SK-N-SH (cell line): ENCODE measurements at regions not wholly inside any gene's neighbourhood (a gene's known extent, or its start where the extent isn't known, plus 50 kb on each side); places are given as distances from the start of the nearest gene placed in this dataset.

Experiments used
- CTCF ChIA-PET: fragments of 300-600, 350-600 bp; formaldehyde crosslinking; extraction: SDS; loops from one replicate; lab custom pipeline; 2021; lab: Yijun Ruan, JAX
- POLR2A ChIA-PET: fragments of 350-600 bp; sonication (Branson Sonifier 250); formaldehyde crosslinking; extraction: SDS; loops from one replicate; lab custom pipeline; 2020; ENCODE audit warnings: antibody characterized with exemption, inconsistent platforms; lab: Yijun Ruan, JAX
- DNase-seq: peaks from one replicate; pipeline ENCODE4 v3.0.0; 2012
- H2AFZ ChIP-seq: fragments of 200-600 bp; sonication (generic); 2 replicates; pipeline ENCODE4 v1.8.1; 2016; ENCODE audit warnings: antibody characterized with exemption, mild to moderate bottlenecking, low read depth
- H3F3A ChIP-seq: fragments of 200-600 bp; sonication (generic); replicated peaks from 2 replicates; pipeline ENCODE3; 2016; ENCODE audit warnings: antibody characterized with exemption, mild to moderate bottlenecking; ENCODE audit not compliant: insufficient read depth
- H3K27ac ChIP-seq, 2 experiments: fragments of 200-500 bp in 1 of 2; fragments of 200-600 bp in 1 of 2; sonication (Bioruptor generic) in 1 of 2; sonication (generic), shearing (Covaris generic) in 1 of 2; 2 replicates each; pipeline versions ENCODE4 v1.5.1 to v1.6.1; 2014 to 2016; ENCODE audit warnings: low read depth in 2 of 2, inconsistent platforms in 1 of 2, low read length in 1 of 2, mild to moderate bottlenecking in 1 of 2, mixed read lengths in 1 of 2
- H3K27me3 ChIP-seq: fragments of 200-600 bp; sonication (generic), shearing (Covaris generic); 2 replicates; pipeline ENCODE4 v1.6.1; 2016; ENCODE audit warnings: mixed run types; ENCODE audit not compliant: insufficient read depth
- H3K36me3 ChIP-seq, 2 experiments: fragments of 200-500 bp in 1 of 2; fragments of 200-600 bp in 1 of 2; sonication (Bioruptor generic) in 1 of 2; sonication (generic) in 1 of 2; replicated peaks in 1 of 2; 2 replicates each; pipeline versions ENCODE3 to v1.5.1; 2014 to 2016; ENCODE audit warnings: low read length in 1 of 2, mild to moderate bottlenecking in 1 of 2; ENCODE audit not compliant: insufficient read depth in 2 of 2, control insufficient read depth in 1 of 2
- H3K4me1 ChIP-seq, 2 experiments: fragments of 200-500 bp in 1 of 2; fragments of 200-600 bp in 1 of 2; sonication (Bioruptor generic) in 1 of 2; sonication (generic), shearing (Covaris generic) in 1 of 2; 2 replicates each; pipeline versions ENCODE4 v1.5.1 to v1.6.1; 2014 to 2016; ENCODE audit warnings: low read depth in 1 of 2, low read length in 1 of 2, mixed run types in 1 of 2; ENCODE audit not compliant: insufficient read depth in 2 of 2, control insufficient read depth in 1 of 2
- H3K4me2 ChIP-seq: fragments of 200-600 bp; sonication (generic), shearing (Covaris generic); 2 replicates; pipeline ENCODE4 v1.6.1; 2017; ENCODE audit warnings: mixed run types
- H3K4me3 ChIP-seq, 2 experiments: fragments of 200-500 bp in 1 of 2; fragments of 200-600 bp in 1 of 2; sonication (Bioruptor generic) in 1 of 2; sonication (generic), shearing (Covaris generic) in 1 of 2; 2 replicates each; pipeline versions ENCODE4 v1.5.1 to v1.8.1; 2014 to 2016; ENCODE audit warnings: low read depth in 2 of 2, inconsistent platforms in 1 of 2, low read length in 1 of 2, mild to moderate bottlenecking in 1 of 2, mixed read lengths in 1 of 2, moderate library complexity in 1 of 2
- H3K79me2 ChIP-seq: fragments of 200-600 bp; sonication (generic); 2 replicates; pipeline ENCODE4 v1.8.1; 2017; ENCODE audit warnings: mild to moderate bottlenecking; ENCODE audit not compliant: insufficient read depth
- H3K9ac ChIP-seq: fragments of 200-600 bp; sonication (generic); 2 replicates; pipeline ENCODE4 v1.6.1; 2017; ENCODE audit warnings: mixed run types
- H3K9me2 ChIP-seq: fragments of 200-600 bp; sonication (generic); 2 replicates; pipeline ENCODE4 v1.6.1; 2017; ENCODE audit warnings: mixed run types
- H3K9me3 ChIP-seq: fragments of 200-600 bp; sonication (generic); 2 replicates; pipeline ENCODE4 v1.6.1; 2017; ENCODE audit warnings: mixed run types, mild to moderate bottlenecking, moderate library complexity
- H4K20me1 ChIP-seq: fragments of 200-600 bp; sonication (generic); 2 replicates; pipeline ENCODE4 v1.6.1; 2017; ENCODE audit warnings: mild to moderate bottlenecking, mixed run types; ENCODE audit not compliant: insufficient read depth
- CHD2 ChIP-seq: fragments of 150-350 bp; IDR thresholded peaks from 2 replicates; pipeline ENCODE4 v1.6.1; 2018; ENCODE audit warnings: low read length; ENCODE audit not compliant: partially characterized antibody
- ELF1 ChIP-seq: IDR thresholded peaks from 2 replicates; pipeline ENCODE4 v1.4.0; 2012
- EZH2phosphoT487 ChIP-seq: fragments of 200-600 bp; sonication (generic); IDR thresholded peaks from 2 replicates; pipeline ENCODE4 v1.6.1; 2017; ENCODE audit warnings: low read depth, mixed run types, mild to moderate bottlenecking, antibody characterized with exemption, moderate library complexity, borderline replicate concordance
- FOSL2 ChIP-seq: IDR thresholded peaks from 2 replicates; pipeline ENCODE4 v1.4.0; 2012; ENCODE audit warnings: low read depth, mild to moderate bottlenecking, moderate library complexity, borderline replicate concordance
- FOXM1 ChIP-seq: IDR thresholded peaks from 2 replicates; pipeline ENCODE4 v1.4.0; 2012; ENCODE audit warnings: low read depth, mild to moderate bottlenecking
- GATA2 ChIP-seq: sonication (generic); formaldehyde crosslinking; IDR thresholded peaks from 2 replicates; pipeline ENCODE4 v1.5.0; 2020; ENCODE audit warnings: mild to moderate bottlenecking, missing genetic modification reagents
- JUND ChIP-seq: IDR thresholded peaks from 2 replicates; pipeline ENCODE4 v1.4.0; 2012
- MEF2A ChIP-seq: IDR thresholded peaks from 2 replicates; pipeline ENCODE4 v1.4.0; 2012; ENCODE audit warnings: low read depth, borderline replicate concordance
- NFIC ChIP-seq: IDR thresholded peaks from 2 replicates; pipeline ENCODE4 v1.4.0; 2012; ENCODE audit warnings: borderline replicate concordance
- POLR2AphosphoS5 ChIP-seq: IDR thresholded peaks from 2 replicates; pipeline ENCODE4 v1.6.1; 2012; ENCODE audit warnings: low read depth, low read length
- RAD21 ChIP-seq: IDR thresholded peaks from 2 replicates; pipeline ENCODE4 v1.6.1; 2012; ENCODE audit warnings: mild to moderate bottlenecking, low read length
- RFX5 ChIP-seq: IDR thresholded peaks from 2 replicates; pipeline ENCODE4 v1.6.1; 2012; ENCODE audit warnings: mild to moderate bottlenecking, improper control_type of control experiment, low read length
- RXRA ChIP-seq: IDR thresholded peaks from 2 replicates; pipeline ENCODE4 v1.4.0; 2012; ENCODE audit warnings: low read depth, mild to moderate bottlenecking, borderline replicate concordance
- SIN3A ChIP-seq: IDR thresholded peaks from 2 replicates; pipeline ENCODE4 v1.6.1; 2012; ENCODE audit warnings: low read depth, mild to moderate bottlenecking, low read length, moderate library complexity, borderline replicate concordance
- SMC3 ChIP-seq: IDR thresholded peaks from 2 replicates; pipeline ENCODE4 v1.6.1; 2012; ENCODE audit warnings: low read depth, low read length, improper control_type of control experiment
- TAF1 ChIP-seq: IDR thresholded peaks from 2 replicates; pipeline ENCODE4 v1.6.1; 2012; ENCODE audit warnings: low read depth, mild to moderate bottlenecking, low read length, moderate library complexity, borderline replicate concordance
- TCF12 ChIP-seq: IDR thresholded peaks from 2 replicates; pipeline ENCODE4 v1.4.0; 2012
- YY1 ChIP-seq: IDR thresholded peaks from 2 replicates; pipeline ENCODE4 v1.4.0; 2012; ENCODE audit warnings: low read depth, mild to moderate bottlenecking
- WGBS: methylation state at CpG from one replicate; pipeline ENCODE4 v1.1.6; 2017; ENCODE audit warnings: low lambda C conversion rate; 5-methylcytosine and 5-hydroxymethylcytosine counted together
- TF ChIP-seq, protein P1 (sequence below): IDR thresholded peaks from 2 replicates; pipeline ENCODE4 v1.4.0; 2012; ENCODE audit warnings: low read depth, borderline replicate concordance
- TF ChIP-seq, protein P2 (sequence below): fragments of 150-350 bp; IDR thresholded peaks from 2 replicates; pipeline ENCODE4 v1.6.1; 2016; ENCODE audit warnings: mild to moderate bottlenecking, low read depth, low read length
- TF ChIP-seq, protein P3 (sequence below): IDR thresholded peaks from 2 replicates; pipeline ENCODE4; 2012
- TF ChIP-seq, protein P4 (sequence below): IDR thresholded peaks from 2 replicates; pipeline ENCODE4 v1.4.0; 2012; ENCODE audit warnings: low read depth, borderline replicate concordance

DNA sequence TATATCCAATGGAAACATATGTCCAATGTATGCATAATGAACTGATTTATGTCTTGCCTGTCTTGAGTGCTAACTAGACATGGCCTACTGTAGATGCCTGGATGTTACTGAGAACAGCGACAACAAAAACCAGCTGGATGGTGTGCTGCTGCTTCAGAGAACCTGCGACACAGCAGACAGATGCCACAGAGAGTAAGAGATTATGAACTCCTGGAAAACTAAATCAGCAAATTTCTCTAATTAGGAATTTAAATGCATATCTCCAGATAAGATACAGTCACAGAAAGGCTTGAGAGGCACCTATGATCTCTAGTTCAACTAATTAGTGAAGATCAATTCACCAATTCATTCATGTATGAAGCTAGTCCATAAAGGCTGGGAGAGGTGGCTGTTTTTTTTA lies 1508.0 kb upstream of the TENM4 start:
- no peaks in the 10 kb centered on the region for H3F3A ChIP-seq
- no peaks in the 10 kb centered on the region for H3K27me3 ChIP-seq
- H2AFZ ChIP-seq, result no peak overlapping the region
- POLR2A ChIA-PET, result no interaction called here
- DNase-seq, result no peak
- H3K36me3 ChIP-seq, result no peaks in the 10 kb centered on the region
- no peak overlapping the region for H3K4me2 ChIP-seq
- 79% methylated on average over 2 of the region's 2 CpGs for WGBS
- no peak overlapping the region for H3K9ac ChIP-seq
- CTCF ChIA-PET, result no interaction called here
- no peaks in the 10 kb centered on the region for H3K9me3 ChIP-seq
- no peak overlapping the region for H3K27ac ChIP-seq
- H3K79me2 ChIP-seq, result no peaks in the 10 kb centered on the region
- no peaks in the 10 kb centered on the region for H4K20me1 ChIP-seq
- no peaks in the 10 kb centered on the region for H3K4me1 ChIP-seq
- no peaks in the 10 kb centered on the region for H3K9me2 ChIP-seq
- TF ChIP-seq ELF1 (no peak), FOSL2 (no peak), SMC3 (no peak), RFX5 (no peak), EZH2phosphoT487 (no peak), SIN3A (no peak), RXRA (no peak), JUND (no peak), FOXM1 (no peak), TCF12 (no peak), MEF2A (no peak), NFIC (no peak), GATA2 (CRISPR knock-in tag) (no peak), YY1 (no peak)
- TF ChIP-seq, protein P1, sequence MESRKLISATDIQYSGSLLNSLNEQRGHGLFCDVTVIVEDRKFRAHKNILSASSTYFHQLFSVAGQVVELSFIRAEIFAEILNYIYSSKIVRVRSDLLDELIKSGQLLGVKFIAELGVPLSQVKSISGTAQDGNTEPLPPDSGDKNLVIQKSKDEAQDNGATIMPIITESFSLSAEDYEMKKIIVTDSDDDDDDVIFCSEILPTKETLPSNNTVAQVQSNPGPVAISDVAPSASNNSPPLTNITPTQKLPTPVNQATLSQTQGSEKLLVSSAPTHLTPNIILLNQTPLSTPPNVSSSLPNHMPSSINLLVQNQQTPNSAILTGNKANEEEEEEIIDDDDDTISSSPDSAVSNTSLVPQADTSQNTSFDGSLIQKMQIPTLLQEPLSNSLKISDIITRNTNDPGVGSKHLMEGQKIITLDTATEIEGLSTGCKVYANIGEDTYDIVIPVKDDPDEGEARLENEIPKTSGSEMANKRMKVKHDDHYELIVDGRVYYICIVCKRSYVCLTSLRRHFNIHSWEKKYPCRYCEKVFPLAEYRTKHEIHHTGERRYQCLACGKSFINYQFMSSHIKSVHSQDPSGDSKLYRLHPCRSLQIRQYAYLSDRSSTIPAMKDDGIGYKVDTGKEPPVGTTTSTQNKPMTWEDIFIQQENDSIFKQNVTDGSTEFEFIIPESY, result no peak
- TF ChIP-seq, protein P2, sequence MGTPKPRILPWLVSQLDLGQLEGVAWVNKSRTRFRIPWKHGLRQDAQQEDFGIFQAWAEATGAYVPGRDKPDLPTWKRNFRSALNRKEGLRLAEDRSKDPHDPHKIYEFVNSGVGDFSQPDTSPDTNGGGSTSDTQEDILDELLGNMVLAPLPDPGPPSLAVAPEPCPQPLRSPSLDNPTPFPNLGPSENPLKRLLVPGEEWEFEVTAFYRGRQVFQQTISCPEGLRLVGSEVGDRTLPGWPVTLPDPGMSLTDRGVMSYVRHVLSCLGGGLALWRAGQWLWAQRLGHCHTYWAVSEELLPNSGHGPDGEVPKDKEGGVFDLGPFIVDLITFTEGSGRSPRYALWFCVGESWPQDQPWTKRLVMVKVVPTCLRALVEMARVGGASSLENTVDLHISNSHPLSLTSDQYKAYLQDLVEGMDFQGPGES, result no peak
- TF ChIP-seq, protein P3, sequence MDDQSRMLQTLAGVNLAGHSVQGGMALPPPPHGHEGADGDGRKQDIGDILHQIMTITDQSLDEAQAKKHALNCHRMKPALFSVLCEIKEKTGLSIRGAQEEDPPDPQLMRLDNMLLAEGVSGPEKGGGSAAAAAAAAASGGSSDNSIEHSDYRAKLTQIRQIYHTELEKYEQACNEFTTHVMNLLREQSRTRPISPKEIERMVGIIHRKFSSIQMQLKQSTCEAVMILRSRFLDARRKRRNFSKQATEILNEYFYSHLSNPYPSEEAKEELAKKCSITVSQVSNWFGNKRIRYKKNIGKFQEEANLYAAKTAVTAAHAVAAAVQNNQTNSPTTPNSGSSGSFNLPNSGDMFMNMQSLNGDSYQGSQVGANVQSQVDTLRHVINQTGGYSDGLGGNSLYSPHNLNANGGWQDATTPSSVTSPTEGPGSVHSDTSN, result no peak
- no peak overlapping the region for H3K4me3 ChIP-seq

DNA sequence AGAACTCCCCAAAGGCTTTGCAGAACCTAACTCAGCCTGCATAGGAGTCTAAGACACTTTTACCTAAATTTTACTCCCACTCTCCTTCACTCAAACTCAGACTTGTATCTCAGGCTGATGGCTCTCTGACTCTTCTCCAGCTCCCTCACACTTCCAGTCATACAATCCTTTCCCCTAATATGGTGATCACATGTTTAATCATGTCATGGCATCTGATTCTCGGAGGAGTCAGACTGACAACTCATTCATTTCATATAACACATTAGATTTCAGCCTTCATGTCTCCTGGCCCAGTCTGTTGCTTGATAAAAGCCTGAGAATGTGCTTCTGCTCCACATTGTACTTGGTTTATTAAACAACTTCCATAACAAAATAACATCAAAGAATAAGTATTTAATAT lies 1503.9 kb upstream of the TENM4 start:
- no peaks in the 10 kb centered on the region for H3K27me3 ChIP-seq
- H3K9me2 ChIP-seq, result no peaks in the 10 kb centered on the region
- CTCF ChIA-PET, result no interaction called here
- no peak for DNase-seq
- no peak overlapping the region for H3K4me2 ChIP-seq
- no peaks in the 10 kb centered on the region for H4K20me1 ChIP-seq
- WGBS, result 9% methylated on average over 1 of the region's 1 CpG
- H2AFZ ChIP-seq, result no peak overlapping the region
- no peaks in the 10 kb centered on the region for H3K4me1 ChIP-seq
- no peak overlapping the region for H3K27ac ChIP-seq
- no peaks in the 10 kb centered on the region for H3K36me3 ChIP-seq
- POLR2A ChIA-PET, result no interaction called here
- no peaks in the 10 kb centered on the region for H3F3A ChIP-seq
- H3K9ac ChIP-seq, result no peak overlapping the region
- no peaks in the 10 kb centered on the region for H3K79me2 ChIP-seq
- no peak overlapping the region for H3K4me3 ChIP-seq
- TF ChIP-seq, protein P4, sequence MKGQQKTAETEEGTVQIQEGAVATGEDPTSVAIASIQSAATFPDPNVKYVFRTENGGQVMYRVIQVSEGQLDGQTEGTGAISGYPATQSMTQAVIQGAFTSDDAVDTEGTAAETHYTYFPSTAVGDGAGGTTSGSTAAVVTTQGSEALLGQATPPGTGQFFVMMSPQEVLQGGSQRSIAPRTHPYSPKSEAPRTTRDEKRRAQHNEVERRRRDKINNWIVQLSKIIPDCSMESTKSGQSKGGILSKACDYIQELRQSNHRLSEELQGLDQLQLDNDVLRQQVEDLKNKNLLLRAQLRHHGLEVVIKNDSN, result no peak
- TF ChIP-seq RXRA (no peak), EZH2phosphoT487 (no peak), SMC3 (no peak), TAF1 (no peak), RAD21 (no peak), CHD2 (no peak), NFIC (no peak), GATA2 (CRISPR knock-in tag) (no peak), POLR2AphosphoS5 (no peak)
- H3K9me3 ChIP-seq, result no peaks in the 10 kb centered on the region
